K562 (cell line): ENCODE measurements at regions not wholly inside any gene's neighbourhood (a gene's known extent, or its start where the extent isn't known, plus 50 kb on each side); places are given as distances from the start of the nearest gene placed in this dataset.

Source experiments
- ATAC-seq: fragments of 200-7000 bp; cut with Tn5 transposase; 3 replicates; pipeline ENCODE4 v1.9.1; 2020; ENCODE audit warnings: moderate library complexity
- BruUV-seq: library from RNA; stranded (reverse); fragments of 400-500 nt; replicated peaks from 2 replicates; lab custom pipeline; 2021; lab: Mats Ljungman, UMichigan
- CTCF ChIA-PET: fragments of 300-600 bp; formaldehyde crosslinking; extraction: SDS; loops from one replicate; lab custom pipeline; 2021; ENCODE audit warnings: low intra/inter-chr PET ratio; lab: Yijun Ruan, JAX
- POLR2A ChIA-PET: fragments of 300-600, 350-650 bp; sonication (Branson Sonifier 250); formaldehyde crosslinking; extraction: SDS; loops from one replicate; lab custom pipeline; 2021; ENCODE audit warnings: antibody characterized with exemption, inconsistent platforms; lab: Yijun Ruan, JAX
- DNase-seq, 4 experiments: peaks; one replicate each; pipeline versions ENCODE4 v3.0.0 to v3.0.0-alpha.2; 2011 to 2018; ENCODE audit warnings: low spot score in 3 of 4, mixed read lengths in 3 of 4; ENCODE audit errors: extremely low read depth in 1 of 4
- FAIRE-seq: peaks from 2 replicates; lab custom pipeline; 2011; peaks lifted over from hg19 to GRCh38; lab: Jason Lieb, UNC
- H2AFZ ChIP-seq: 2 replicates; pipeline ENCODE4 v1.6.0; 2011; ENCODE audit warnings: low read depth, low read length, control low read depth, inconsistent platforms
- H3K27ac ChIP-seq: fragments of 200-600 bp; 3 replicates; pipeline ENCODE4 v1.8.0; 2011; ENCODE audit warnings: low read depth, mild to moderate bottlenecking, control low read depth, inconsistent platforms, low read length, moderate library complexity, mixed read lengths; ENCODE audit errors: extremely low read depth
- H3K27me3 ChIP-seq, 2 experiments: fragments of 300-600 bp in 1 of 2; 2 replicates in 1 of 2; 3 replicates in 1 of 2; pipeline versions ENCODE4 v1.6.0 to v1.8.0; 2011; ENCODE audit warnings: inconsistent platforms in 2 of 2, low read length in 2 of 2, mild to moderate bottlenecking in 1 of 2, mixed read lengths in 1 of 2, moderate library complexity in 1 of 2; ENCODE audit not compliant: control insufficient read depth in 2 of 2, insufficient read depth in 2 of 2
- H3K36me3 ChIP-seq: fragments of 300-600 bp; 3 replicates; pipeline ENCODE4 v1.8.0; 2011; ENCODE audit warnings: mild to moderate bottlenecking, low read length, inconsistent platforms; ENCODE audit not compliant: control insufficient read depth, insufficient read depth
- H3K4me1 ChIP-seq, 2 experiments: fragments of 200-600 bp in 1 of 2; replicated peaks in 1 of 2; 2 replicates in 1 of 2; 3 replicates in 1 of 2; pipeline versions ENCODE4 v1.5.1 to v1.8.0; 2011; ENCODE audit warnings: inconsistent platforms in 2 of 2, low read length in 2 of 2, mild to moderate bottlenecking in 1 of 2, mixed read lengths in 1 of 2, moderate library complexity in 1 of 2; ENCODE audit not compliant: control insufficient read depth in 2 of 2, insufficient read depth in 2 of 2
- H3K4me2 ChIP-seq: 2 replicates; pipeline ENCODE4 v1.6.1; 2011; ENCODE audit warnings: low read length, control low read depth, inconsistent platforms, mixed read lengths; ENCODE audit not compliant: insufficient read depth
- H3K4me3 ChIP-seq: fragments of 200-600 bp; sonication (generic), shearing (Covaris generic); 2 replicates; pipeline ENCODE4 v1.5.1; 2016; ENCODE audit warnings: control low read depth, inconsistent platforms
- H3K79me2 ChIP-seq: fragments of 200-600 bp; 3 replicates; pipeline ENCODE4 v1.8.0; 2011; ENCODE audit warnings: low read length, inconsistent platforms; ENCODE audit not compliant: control insufficient read depth, insufficient read depth
- H3K9ac ChIP-seq, 2 experiments: 2 replicates each; pipeline versions ENCODE4 v1.6.0 to v1.6.1; 2011; ENCODE audit warnings: low read depth in 2 of 2, low read length in 2 of 2, control low read depth in 1 of 2, inconsistent platforms in 1 of 2, mild to moderate bottlenecking in 1 of 2, mixed read lengths in 1 of 2; ENCODE audit not compliant: insufficient read depth in 1 of 2
- H3K9me1 ChIP-seq: one replicate; pipeline ENCODE4 v1.6.0; 2011; ENCODE audit warnings: inconsistent platforms, mild to moderate bottlenecking, low read length, moderate library complexity; ENCODE audit not compliant: control insufficient read depth, insufficient read depth
- H3K9me3 ChIP-seq: replicated peaks from 2 replicates; pipeline ENCODE4 v1.5.1; 2011; ENCODE audit warnings: low read depth, low read length, inconsistent platforms; ENCODE audit not compliant: control insufficient read depth, insufficient read depth
- H4K20me1 ChIP-seq: replicated peaks from 2 replicates; pipeline ENCODE4 v1.6.1; 2011; ENCODE audit warnings: low read length, inconsistent platforms, mixed read lengths; ENCODE audit not compliant: control insufficient read depth, insufficient read depth
- BRF1 ChIP-seq: IDR thresholded peaks from 3 replicates; pipeline ENCODE4 v1.6.1; 2011; ENCODE audit warnings: borderline replicate concordance, mild to moderate bottlenecking; ENCODE audit not compliant: insufficient read length; ENCODE audit errors: extremely low read depth
- KLF1 ChIP-seq: fragments of 450-650 bp; IDR thresholded peaks from 2 replicates; pipeline ENCODE4 v1.6.1; 2016; ENCODE audit warnings: missing genetic modification characterization, missing compliant biosample characterization
- MBD2 ChIP-seq: sonication (generic); IDR thresholded peaks from 2 replicates; pipeline ENCODE4 v1.6.1; 2016; ENCODE audit warnings: low read depth, borderline replicate concordance
- U2AF1 ChIP-seq: fragments of 200-400 bp; formaldehyde crosslinking; optimal IDR thresholded peaks from 2 replicates; pipeline ENCODE3; 2017; ENCODE audit warnings: mild to moderate bottlenecking, low read depth, low read length, moderate library complexity
- ZKSCAN8 ChIP-seq: fragments of 200-800 bp; sonication (Bioruptor generic); IDR thresholded peaks from 2 replicates; pipeline ENCODE4 v1.6.1; 2016; ENCODE audit warnings: missing genetic modification characterization, missing compliant biosample characterization
- ZNF354B ChIP-seq: fragments of 250-450 bp; sonication (Bioruptor Pico); IDR thresholded peaks from 2 replicates; pipeline ENCODE4 v1.4.0; 2020
- ZNF445 ChIP-seq: fragments of 250-450 bp; sonication (Bioruptor Pico); IDR thresholded peaks from 2 replicates; pipeline ENCODE4 v1.4.0; 2020; ENCODE audit warnings: low read depth, mild to moderate bottlenecking, moderate library complexity
- ZNF778 ChIP-seq: fragments of 450-650 bp; formaldehyde crosslinking; IDR thresholded peaks from 2 replicates; pipeline ENCODE4 v1.4.0; 2020; ENCODE audit warnings: mild to moderate bottlenecking, moderate library complexity
- WGBS: fragments of 100-300 bp; shearing (Covaris generic); methylation state at CpG from one replicate; pipeline ENCODE4 v1.1.6; 2016; ENCODE audit warnings: low coverage, mixed read lengths; ENCODE audit not compliant: insufficient coverage; ENCODE audit errors: missing lambda C conversion rate; 5-methylcytosine and 5-hydroxymethylcytosine counted together
- in situ Hi-C: fragments of 300-500 bp; cut with MboI; formaldehyde crosslinking; loops from 4 replicates; pipeline ENCODE4 v1.15.0; 2018; ENCODE audit warnings: inconsistent platforms, mixed read lengths
- intact Hi-C: fragments of 100-400 bp; cut with micrococcal nuclease; formaldehyde crosslinking; loops from 2 replicates; pipeline ENCODE4 v1.14.2; 2022
- TF ChIP-seq, protein P1 (sequence below): fragments of 450-650 bp; formaldehyde crosslinking; IDR thresholded peaks from 2 replicates; pipeline ENCODE4 v1.4.0; 2020; ENCODE audit warnings: mild to moderate bottlenecking, moderate library complexity

DNA sequence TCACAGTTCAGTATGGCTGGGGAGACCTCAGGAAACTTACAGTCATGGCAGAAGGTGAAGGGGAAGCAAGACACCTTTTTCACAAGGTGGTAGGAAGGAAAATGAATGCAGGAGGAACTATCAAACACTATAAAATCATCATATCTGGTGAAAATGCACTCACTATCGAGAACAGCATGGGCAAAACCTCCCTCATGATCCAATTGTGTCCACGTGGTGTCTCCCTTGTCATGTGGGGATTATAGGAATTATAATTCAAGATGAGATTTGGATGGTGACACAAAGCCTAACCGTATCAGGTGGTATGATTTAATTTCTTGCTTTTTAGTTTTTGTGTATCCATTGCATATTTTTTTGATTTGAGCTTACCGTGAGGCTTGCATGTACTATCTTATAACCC is 133.2 kb upstream of the SYNCRIP start:
- Histone ChIP-seq H3K4me2 (no peak overlapping the region), H3K9me3 (no peaks in the 10 kb centered on the region), H4K20me1 (no peaks in the 10 kb centered on the region), H3K9ac (no peak overlapping the region), H2AFZ (no peak overlapping the region), H3K36me3 (no peaks in the 10 kb centered on the region), H3K27me3 (no peaks in the 10 kb centered on the region), H3K27ac (no peak overlapping the region), H3K9me1 (no peaks in the 10 kb centered on the region), H3K79me2 (no peaks in the 10 kb centered on the region), H3K4me3 (no peak overlapping the region), H3K4me1 (no peaks in the 10 kb centered on the region)
- BruUV-seq, result no TSS peak
- intact Hi-C loops (no loop called here), in situ Hi-C loops (no loop called here)
- POLR2A ChIA-PET, result no interaction called here
- ATAC-seq, result no peak
- no peak for FAIRE-seq
- no peak for DNase-seq
- CTCF ChIA-PET, result no interaction called here
- WGBS, result 0% methylated on average over 4 of the region's 4 CpGs
- TF ChIP-seq ZNF778 (CRISPR knock-in tag) (no peak), MBD2 (no peak), ZNF445 (CRISPR knock-in tag) (no peak), ZNF354B (CRISPR knock-in tag) (no peak), BRF1 (no peak), ZKSCAN8 (no peak), U2AF1 (no peak), KLF1 (tag) (no peak)
- TF ChIP-seq, protein P1, sequence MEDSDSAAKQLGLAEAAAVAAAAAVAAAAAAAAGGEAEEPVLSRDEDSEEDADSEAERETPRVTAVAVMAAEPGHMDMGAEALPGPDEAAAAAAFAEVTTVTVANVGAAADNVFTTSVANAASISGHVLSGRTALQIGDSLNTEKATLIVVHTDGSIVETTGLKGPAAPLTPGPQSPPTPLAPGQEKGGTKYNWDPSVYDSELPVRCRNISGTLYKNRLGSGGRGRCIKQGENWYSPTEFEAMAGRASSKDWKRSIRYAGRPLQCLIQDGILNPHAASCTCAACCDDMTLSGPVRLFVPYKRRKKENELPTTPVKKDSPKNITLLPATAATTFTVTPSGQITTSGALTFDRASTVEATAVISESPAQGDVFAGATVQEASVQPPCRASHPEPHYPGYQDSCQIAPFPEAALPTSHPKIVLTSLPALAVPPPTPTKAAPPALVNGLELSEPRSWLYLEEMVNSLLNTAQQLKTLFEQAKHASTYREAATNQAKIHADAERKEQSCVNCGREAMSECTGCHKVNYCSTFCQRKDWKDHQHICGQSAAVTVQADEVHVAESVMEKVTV (CRISPR knock-in tag), result no peak
